AG09319 (cell line): ENCODE measurements at regions not wholly inside any gene's neighbourhood (a gene's known extent, or its start where the extent isn't known, plus 50 kb on each side); places are given as distances from the start of the nearest gene placed in this dataset.
A peak's percentile ranks its signal among the peaks of the same experiment; 100 is the strongest.

Experiments
- DNase-seq: peaks from one replicate; pipeline ENCODE4 v3.0.0-alpha.2; 2010; ENCODE audit warnings: low read depth; ENCODE audit errors: extremely low read depth
- CTCF ChIP-seq: IDR thresholded peaks from 2 replicates; pipeline ENCODE4 v1.5.1; 2011; ENCODE audit warnings: low read depth, mild to moderate bottlenecking, inconsistent platforms, low read length, moderate library complexity

DNA sequence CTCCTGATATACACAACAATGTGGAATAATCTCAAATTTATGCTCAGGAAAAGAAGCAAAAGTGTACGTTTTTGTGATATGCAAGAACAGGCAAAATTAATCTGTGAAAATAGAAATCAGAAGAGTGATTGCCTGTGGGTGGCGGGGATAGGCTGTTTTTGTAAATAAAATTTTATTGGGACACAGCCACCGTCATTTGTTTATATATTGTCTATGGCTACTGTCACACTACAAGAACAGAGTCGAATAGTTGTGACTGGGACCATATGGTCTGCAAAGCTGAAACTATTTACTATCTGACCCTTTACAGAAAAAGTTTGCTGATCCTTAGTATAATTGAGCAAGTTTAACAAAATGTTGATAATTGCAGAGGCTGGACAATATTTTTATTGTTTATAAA is 269.5 kb upstream of the HTR2A start:
- no peak for TF ChIP-seq CTCF
- DNase-seq: no peak

DNA sequence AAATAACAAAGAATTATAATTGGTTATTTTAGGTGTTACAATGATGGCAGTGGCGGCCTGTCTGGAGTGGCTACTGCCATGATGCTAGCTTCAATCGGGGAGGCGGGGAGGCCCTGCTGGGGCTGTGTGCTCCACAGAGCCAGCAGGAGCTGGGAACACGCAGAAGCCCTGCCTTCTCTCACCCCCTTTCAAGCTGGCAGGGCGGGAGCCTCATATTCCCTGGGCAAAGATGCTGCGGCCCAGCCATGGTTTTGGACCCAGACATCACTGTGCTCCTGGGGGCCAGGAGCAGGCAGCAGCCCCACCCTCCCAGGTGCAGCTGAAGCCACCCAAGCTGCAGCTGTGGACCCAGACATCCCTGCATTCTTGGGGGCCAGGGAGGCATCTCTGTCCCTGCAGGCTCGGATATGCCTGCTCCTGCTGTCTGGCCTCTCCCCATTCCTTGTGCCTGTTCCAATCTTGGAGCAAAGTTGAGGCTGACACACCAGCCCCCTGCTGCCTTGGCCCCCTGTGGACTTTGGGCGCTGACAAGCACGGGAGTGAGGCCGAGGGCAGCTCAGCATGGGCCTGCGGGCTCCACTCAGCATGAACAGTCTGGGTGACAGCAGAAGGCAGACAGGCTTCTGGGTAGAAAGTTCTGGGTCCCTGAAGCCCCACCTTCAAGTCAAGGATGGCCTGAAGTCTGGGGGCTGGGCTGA is 263.1 kb upstream of the HTR2A start:
- no peak for TF ChIP-seq CTCF
- DNase-seq: no peak

DNA sequence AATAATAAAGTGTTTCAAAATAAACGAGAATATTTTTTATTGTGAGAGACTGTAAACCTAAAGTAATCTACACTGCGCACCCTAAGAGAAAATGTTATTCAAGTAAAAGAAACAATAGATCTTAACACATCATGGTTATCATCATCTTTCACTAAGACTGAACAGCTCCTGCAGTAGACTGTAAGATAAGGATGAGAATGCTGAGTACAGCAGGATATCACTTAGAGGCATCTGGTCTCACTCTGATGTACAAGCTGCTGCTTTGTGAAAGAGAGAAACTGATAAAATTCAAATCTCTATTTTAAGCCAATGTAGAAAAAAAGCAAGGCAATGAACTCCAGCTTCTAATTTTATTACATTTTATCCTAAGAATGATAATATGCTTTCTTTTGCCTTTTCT is 261.7 kb upstream of the HTR2A start:
- DNase-seq: no peak
- TF ChIP-seq CTCF: no peak

GRCh38 chr13:47148543-47148942 is 251.7 kb upstream of the HTR2A start:
- no peak for DNase-seq
- TF ChIP-seq CTCF: no peak

DNA sequence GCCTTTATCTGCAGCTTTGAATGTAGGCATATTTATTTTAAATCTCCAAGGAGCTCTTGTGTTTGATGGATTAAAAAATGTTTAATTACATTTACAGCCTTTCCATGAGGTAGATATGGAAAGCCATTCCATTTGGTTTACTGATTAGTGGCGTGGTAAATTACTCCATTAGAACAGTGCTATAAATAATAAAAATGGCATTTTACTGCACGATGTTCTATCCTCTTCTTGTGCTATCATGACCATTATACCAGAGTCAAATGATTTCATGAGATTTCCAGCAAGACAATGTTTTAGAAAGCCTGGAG is 250.9 kb upstream of the HTR2A start:
- DNase-seq: no peak
- TF ChIP-seq CTCF: no peak

DNA sequence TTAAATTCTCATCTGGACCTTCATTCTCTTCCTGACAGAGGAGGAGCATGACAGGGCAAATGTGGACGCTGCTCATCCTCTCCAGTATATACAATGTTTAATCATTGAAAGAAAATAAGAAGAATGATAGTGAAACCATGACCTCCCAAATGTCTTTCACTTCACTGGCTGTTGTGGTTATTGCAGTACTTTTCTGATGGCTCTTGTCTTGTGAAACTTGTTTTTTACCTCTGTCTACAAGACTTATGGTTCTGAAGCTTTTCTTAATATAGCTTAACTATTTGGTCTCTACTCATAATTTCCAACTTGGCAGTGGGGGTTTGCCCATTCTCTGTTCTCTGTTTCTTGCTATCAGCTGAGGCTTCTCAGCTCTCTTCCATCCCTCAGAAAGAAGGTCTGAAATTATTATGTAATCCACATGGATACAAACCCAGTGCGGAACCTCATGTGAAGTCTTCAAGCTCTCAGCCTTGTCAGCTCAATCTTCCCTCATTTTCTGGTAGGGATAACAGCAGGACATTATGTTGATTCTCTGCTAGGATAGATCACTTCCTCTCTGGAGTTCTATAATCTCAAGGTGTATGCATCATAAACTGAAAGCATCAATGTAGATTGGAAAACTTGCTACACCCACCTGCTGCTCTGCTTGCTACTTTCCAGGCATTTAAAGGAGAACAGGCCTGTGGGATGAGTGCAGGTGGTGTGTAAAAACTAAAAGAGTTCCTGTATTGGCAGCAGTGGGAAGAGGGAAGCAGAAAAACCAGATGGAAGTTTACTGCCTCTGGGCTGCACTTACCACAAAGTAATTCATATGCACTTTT is 250.3 kb upstream of the HTR2A start:
- no peak for DNase-seq
- TF ChIP-seq CTCF: no peak

DNA sequence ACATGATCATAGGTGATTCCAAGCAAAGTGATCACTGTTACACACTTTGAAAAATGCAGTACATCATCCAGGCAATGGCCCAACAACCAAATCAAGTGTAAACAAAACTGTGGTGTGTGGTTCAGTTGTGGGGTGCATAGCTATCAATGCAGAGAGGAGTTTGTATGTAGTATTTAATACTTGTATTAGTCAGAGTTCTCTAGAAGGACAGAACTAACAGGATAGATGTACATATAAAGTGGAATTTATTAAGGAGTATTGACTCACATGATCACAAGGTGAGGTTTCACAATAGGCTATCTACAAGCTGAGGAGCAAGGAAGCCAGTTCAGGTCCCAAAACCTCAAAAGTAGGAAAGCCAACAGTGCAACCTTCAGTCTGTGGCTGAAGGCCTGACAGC is 249.3 kb upstream of the HTR2A start:
- peak; percentile 11 for DNase-seq
- TF ChIP-seq CTCF: no peak
